ENCODE measurements at regions not wholly inside any gene's neighbourhood (a gene's known extent, or its start where the extent isn't known, plus 50 kb on each side); places are given as distances from the start of the nearest gene placed in this dataset.
A peak's percentile ranks its signal among the peaks of the same experiment; 100 is the strongest.
"Not testable (repeated sequence)": the region's sequence is repeated elsewhere in the genome, so short reads cannot be mapped to it uniquely, and the experiment has no call there.

- DNase-seq (ENCODE audit: low spot score) (no peak), ATAC-seq (no peak)
- intact Hi-C loops (cut with DNase I) = no loop called here
Measured at GRCh38 chr2:185980944-185981343, 242.3 kb downstream of the FSIP2 start.

DNA sequence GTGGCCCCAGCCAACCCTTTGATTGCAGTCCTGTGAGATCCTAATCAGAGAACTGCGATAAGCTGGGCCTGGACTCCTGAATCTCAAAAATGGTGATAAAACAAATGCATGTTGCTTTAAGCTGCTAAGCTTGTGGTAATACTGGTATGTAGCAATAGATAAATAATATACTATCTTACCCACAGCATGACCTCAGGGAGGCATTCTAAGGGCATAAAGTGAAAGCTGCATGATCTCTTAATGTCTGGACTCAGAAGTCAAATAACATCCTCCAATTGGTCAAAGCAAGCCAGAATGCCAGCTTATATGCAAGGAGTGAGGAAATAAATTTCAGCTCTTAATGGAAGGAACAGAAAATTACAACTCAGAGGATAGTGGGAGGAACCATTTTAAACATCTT is 246.1 kb downstream of the FSIP2 start:
- ATAC-seq = no peak
- intact Hi-C loops (cut with DNase I) = no loop called here
- no peak for DNase-seq (ENCODE audit: low spot score)

DNA sequence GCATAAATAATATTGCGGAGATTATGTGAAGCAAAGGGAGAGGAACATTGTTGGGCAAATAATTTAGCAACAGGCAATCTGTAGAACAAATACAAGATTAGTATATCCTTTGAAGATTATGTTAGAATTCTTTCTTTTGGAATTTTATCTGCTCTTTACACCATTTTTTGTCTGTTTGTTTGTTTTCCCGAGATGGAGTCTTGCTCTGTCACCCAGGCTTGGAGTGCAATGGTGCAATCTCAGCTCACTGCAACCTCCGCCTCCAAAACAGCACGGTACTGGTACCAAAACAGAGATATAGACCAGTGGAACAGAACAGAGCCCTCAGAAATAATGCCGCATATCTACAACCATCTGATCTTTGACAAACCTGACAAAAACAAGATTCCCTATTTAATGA is 250.3 kb downstream of the FSIP2 start:
- DNase-seq (ENCODE audit: low spot score); intact Hi-C loops (cut with DNase I); ATAC-seq: not testable (repeated sequence)

DNA sequence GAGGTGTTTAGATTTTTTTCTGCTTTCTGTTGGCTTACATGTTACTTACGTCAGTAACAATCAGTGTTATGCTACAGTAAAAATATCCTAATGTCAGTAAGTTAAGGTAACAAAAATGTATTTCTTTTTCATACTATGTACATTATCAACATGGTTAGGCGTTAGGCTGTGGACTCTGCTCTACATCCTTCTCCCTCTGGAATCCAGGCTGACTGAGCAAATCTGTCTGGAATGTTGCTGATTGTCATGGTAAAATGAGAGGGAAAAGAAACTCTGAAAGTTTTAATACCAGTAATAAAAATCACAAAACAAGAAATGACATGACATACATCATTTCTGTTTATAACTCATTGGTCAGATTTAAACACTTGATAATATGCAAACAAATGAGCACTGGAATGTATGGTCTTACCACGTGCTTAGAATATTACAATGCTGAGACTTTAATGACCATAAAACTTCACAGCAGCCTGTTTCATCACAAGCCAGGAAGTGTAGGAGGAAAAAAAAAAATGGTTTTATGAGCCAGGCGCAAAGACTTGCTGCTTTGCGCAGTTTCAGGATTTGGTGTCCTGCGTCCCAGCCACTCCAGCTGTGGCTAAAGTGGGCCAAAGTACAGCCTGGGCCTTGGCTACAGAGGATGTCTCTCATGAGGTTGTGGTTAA is 252.4 kb downstream of the FSIP2 start:
- intact Hi-C loops (cut with DNase I) = no loop called here
- ATAC-seq (no peak), DNase-seq (ENCODE audit: low spot score) (no peak)

DNA sequence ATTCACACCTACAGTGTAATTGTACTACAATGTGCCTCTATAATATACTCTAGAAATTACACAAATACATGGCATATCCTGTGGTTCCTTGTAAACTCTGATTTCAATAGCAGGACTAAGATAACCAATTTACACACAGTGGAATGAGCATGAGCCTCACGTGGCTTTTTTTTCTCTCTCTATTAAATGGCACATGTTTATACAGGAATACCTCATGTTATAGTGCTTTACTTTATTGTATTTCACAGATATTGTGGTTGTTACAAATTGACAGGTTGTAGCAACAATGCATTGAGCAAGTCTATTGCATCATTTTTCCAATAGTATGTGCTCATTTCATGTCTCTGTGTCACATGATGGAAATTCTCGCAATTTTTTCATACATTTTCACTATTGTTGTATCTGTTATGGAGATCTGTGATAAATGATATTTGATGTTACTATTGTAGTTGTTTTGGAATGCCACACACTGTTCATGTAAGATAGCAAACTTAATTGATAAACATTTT is 260.0 kb downstream of the FSIP2 start:
- intact Hi-C loops (cut with DNase I) = no loop called here
- no peak for ATAC-seq
- DNase-seq (ENCODE audit: low spot score) = no peak

DNA sequence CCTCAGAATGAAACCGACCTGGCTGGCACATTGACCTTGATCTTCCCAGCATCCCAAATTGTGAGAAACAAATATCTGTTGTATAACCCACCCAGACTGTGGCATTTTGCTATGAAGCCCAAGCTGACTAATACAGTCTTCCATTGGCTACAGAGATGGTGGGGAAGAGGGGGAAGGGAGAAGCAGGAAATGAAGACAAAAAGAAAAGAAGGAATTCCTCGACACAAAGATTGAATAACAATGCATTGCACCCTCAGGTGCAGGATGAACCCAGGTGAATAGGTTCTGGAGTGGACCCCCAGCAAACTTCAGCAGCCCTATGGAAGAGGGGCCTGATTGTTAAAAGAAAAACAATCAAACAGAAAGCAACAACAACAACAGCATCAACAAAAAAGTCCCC is 270.7 kb downstream of the FSIP2 start:
- no peak for ATAC-seq
- no peak for DNase-seq (ENCODE audit: low spot score)
- intact Hi-C loops (cut with DNase I) = no loop called here

DNA sequence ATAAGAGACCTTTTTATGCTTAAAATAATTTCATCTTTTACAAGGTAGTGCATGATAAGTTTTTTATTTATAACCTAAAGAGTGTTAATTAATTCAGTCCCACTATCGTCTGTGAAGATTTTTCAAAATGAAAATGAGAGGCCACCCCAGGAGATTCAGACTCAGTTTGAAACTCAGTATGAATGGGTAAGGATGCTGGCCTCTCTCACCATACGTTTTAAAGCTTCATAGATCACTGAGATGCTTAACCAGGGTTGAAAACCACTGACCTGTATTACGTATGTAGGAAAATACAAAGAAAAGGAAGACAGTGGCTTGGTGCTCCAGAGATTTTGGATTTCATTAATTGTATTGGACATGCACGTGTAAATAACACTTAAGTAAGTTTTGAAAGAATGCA is 278.7 kb downstream of the FSIP2 start:
- DNase-seq (ENCODE audit: low spot score) = no peak
- intact Hi-C loops (cut with DNase I) = no loop called here
- ATAC-seq = no peak

DNA sequence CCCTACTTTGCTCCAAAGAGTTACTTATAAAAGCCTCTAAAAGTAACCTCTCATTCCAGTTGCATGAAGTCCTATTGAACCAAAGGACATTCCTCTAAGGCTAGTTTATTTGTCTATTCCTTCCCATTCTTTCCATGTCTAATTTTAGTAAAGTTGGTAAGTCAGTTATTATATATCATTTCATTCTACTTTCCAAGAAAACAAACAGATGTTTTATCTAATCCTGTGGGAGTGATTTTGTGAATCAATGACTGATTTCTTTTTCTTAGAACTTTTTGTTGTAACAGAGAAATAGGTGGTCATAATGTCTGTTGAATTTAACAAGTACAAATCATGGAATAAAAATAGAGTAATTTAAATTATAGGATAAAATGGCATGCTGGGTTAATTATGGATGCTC is 286.3 kb downstream of the FSIP2 start:
- intact Hi-C loops (cut with DNase I) = no loop called here
- ATAC-seq = no peak
- DNase-seq (ENCODE audit: low spot score) = no peak

DNA sequence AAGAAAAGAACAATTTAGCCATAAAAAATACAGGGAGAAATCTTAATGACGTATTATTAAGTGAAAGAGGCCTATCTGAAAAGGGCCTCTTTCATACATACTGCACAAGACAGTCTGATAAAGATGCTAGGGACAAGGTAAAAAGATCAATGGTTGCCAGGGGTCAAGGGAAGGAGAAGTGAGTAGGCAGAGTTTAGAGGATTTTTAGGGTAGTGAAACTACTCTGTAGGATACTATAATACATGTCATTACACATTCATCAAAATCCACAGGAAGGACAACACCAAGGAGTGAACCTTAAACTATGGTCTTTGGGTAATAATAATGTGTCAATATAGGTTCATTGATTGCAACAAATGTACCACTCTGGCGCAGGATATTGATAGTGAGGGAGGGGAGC is 289.3 kb downstream of the FSIP2 start:
- ATAC-seq = no peak
- intact Hi-C loops (cut with DNase I) = no loop called here
- no peak for DNase-seq (ENCODE audit: low spot score)

GRCh38 chr2:186031229-186031628 is 292.6 kb downstream of the FSIP2 start:
- DNase-seq (ENCODE audit: low spot score) = no peak
- intact Hi-C loops (cut with DNase I) = no loop called here
- no peak for ATAC-seq

GRCh38 chr2:186032102-186032738 is 293.6 kb downstream of the FSIP2 start:
- peak; percentile 71 for ATAC-seq

DNA sequence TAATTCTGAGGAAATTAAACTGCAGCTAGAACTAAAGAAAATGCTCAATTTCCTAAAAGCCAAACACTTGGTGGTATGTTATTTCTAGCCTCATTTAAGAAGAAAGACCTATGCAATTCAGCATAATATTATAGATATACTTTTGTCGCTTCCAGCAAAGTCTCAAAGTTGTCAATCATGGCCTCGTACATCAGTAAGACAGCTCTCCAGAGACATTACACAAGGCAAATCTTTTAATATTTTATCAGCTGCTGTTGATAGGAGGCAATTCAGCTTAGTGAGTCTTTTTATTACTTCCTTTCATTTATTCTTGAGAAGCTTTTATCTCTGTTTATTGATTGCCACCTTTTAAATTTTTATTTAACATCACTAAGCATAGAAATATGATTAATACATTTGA is 294.3 kb downstream of the FSIP2 start:
- DNase-seq (ENCODE audit: low spot score) (no peak), ATAC-seq (no peak)
- intact Hi-C loops (cut with DNase I) = no loop called here

More at GRCh38 chr2:186032102-186032738, 293.6 kb downstream of the FSIP2 start:
- intact Hi-C loops (cut with DNase I) = no loop called here
- DNase-seq (ENCODE audit: low spot score) = no peak

- ATAC-seq (no peak), DNase-seq (ENCODE audit: low spot score) (no peak)
- intact Hi-C loops (cut with DNase I) = no loop called here
Measured at GRCh38 chr2:186033541-186033940, 294.9 kb downstream of the FSIP2 start.

DNA sequence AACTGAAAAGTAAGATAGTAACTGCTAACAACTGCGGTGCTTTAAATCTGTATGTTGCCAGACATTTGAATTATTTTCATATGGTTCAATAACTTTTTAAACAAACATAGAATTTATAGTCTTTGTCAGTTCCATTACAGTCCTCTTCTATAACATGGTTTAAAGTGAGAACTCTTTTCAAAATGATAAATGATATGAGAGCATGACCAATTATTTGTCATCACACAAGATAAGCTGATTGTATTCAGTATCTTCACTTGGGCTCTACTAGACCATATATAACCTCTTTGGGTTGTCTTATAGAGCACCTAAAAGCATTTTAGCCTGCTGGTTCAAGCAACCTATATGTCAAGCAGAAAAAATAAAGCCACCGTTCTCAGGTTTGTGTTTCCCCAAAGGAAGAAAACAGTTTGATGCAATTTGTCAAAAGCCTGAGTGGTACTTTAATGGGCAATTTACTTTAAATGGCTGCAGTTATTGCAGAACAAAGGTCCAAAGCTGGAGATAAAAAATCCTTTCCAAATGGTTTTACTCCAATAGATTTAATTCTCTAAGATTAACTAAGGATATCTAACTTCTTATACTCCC is 298.4 kb downstream of the FSIP2 start:
- ATAC-seq (no peak), DNase-seq (ENCODE audit: low spot score) (no peak)
- intact Hi-C loops (cut with DNase I) = no loop called here

- no peak for ATAC-seq
- intact Hi-C loops (cut with DNase I) = no loop called here
- DNase-seq (ENCODE audit: low spot score) = no peak
Measured at GRCh38 chr2:186042207-186043028, 303.8 kb downstream of the FSIP2 start.

DNA sequence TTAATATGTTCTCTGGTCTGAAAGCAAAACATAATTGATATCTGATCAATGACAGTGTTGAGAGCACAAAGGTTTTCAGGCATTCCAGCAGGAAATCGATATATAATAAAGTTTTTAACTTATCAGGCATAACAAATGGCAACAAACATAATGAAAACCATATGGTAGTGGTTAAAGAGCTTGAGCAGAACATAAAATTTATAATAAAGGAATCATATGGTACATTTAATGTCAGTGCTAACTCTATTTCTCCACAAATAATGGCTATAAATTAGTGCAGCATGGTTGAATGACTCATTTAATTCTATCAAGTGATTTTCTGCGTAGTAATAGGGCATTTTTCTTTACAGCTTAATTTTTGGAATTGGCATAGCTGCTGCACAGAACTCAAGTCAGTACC is 306.2 kb downstream of the FSIP2 start:
- DNase-seq (ENCODE audit: low spot score) (no peak), ATAC-seq (no peak)
- intact Hi-C loops (cut with DNase I) = no loop called here

GRCh38 chr2:186052930-186053329 is 314.3 kb downstream of the FSIP2 start:
- intact Hi-C loops (cut with DNase I) = no loop called here
- DNase-seq (ENCODE audit: low spot score) (no peak), ATAC-seq (no peak)

DNA sequence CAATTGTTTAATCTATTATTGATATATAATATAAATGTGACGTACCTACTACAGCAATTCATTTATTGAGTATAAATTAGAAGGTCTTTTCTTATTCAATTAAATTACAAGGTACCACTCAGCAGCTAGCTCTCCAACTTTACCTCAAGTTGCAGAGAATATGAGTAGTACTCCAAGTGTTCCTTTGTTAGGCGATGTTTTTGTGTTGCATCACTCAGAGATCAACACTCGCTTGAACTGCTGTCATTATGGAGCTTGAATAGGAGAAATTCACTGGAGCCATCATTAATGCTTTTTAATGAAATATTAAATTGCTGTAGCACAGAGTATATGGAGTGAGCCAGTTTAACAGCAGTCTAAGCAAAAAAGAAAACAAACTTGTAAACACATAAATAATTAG is 320.0 kb downstream of the FSIP2 start:
- intact Hi-C loops (cut with DNase I) = no loop called here
- no peak for DNase-seq (ENCODE audit: low spot score)
- ATAC-seq = no peak

- intact Hi-C loops (cut with DNase I) = no loop called here
- ATAC-seq (no peak), DNase-seq (ENCODE audit: low spot score) (no peak)
Measured at GRCh38 chr2:186059096-186059495, 320.5 kb downstream of the FSIP2 start.
